NB4 (cell line): ENCODE measurements at regions not wholly inside any gene's neighbourhood (a gene's known extent, or its start where the extent isn't known, plus 50 kb on each side); places are given as distances from the start of the nearest gene placed in this dataset.

ENCODE experiments used
- DNase-seq: peaks from one replicate; pipeline ENCODE4 v3.0.0; 2010; ENCODE audit warnings: low read depth
- H3K4me3 ChIP-seq: one replicate; pipeline ENCODE4 v1.5.1; 2011; ENCODE audit warnings: mild to moderate bottlenecking, low read depth, low read length, moderate library complexity
- CTCF ChIP-seq: IDR thresholded peaks from one replicate; pipeline ENCODE4 v1.5.1; 2012; ENCODE audit warnings: low read depth, low read length
- MYC ChIP-seq: IDR thresholded peaks from 2 replicates; pipeline ENCODE4 v1.6.1; 2011; ENCODE audit warnings: low read depth, low read length
- POLR2A ChIP-seq: IDR thresholded peaks from 2 replicates; pipeline ENCODE4 v1.6.1; 2011; ENCODE audit warnings: mild to moderate bottlenecking; ENCODE audit not compliant: insufficient read length; ENCODE audit errors: extremely low read depth
- TF ChIP-seq, protein P1 (sequence below): IDR thresholded peaks from 2 replicates; pipeline ENCODE4 v1.6.1; 2011; ENCODE audit warnings: low read depth, low read length

- TF ChIP-seq CTCF (no peak), POLR2A (no peak), MYC (no peak)
- TF ChIP-seq, protein P1, sequence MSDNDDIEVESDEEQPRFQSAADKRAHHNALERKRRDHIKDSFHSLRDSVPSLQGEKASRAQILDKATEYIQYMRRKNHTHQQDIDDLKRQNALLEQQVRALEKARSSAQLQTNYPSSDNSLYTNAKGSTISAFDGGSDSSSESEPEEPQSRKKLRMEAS = no peak
- H3K4me3 ChIP-seq = no peak overlapping the region
- no peak for DNase-seq
Measured at GRCh38 chr10:2543974-2544373, 523.4 kb upstream of the PFKP start.

DNA sequence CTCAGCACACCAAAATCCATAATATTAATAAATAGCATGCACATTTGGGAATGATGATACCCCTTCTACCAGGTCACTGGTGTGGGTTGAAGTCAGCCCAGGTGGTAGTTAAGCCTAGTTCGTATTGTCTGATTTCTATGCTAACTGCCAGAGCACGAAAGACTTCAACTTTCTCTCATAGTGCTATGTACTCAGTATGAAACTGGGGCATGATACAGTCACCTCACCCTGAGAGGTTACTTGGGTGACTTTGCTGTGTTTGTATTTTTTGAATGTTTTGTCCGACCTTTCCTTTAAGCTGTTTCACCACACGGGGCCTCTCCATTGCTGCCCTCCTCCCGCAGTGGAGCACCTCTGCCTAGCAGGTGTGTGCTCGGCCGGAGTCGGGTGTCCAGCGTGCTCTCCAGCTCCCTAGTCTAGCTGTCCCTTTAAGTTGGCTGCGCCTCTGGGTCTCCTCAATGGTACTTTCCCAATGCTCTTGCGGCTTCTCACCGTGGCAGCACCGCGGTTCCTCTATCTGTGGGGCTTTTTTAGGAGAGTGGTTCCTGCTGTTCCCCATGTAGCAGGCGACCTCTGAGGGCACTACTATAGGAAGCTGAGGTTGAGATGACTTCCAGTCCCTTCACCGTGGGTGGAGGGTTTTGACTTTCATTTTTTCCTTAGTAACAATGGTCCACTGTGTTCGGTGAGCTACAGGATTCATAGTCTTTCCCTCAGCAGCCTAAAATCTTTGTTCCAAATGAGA, 524.0 kb upstream of the PFKP start:
- no peak for DNase-seq
- TF ChIP-seq, protein P1 = no peak
- TF ChIP-seq CTCF = no peak
- TF ChIP-seq POLR2A = no peak
- no peak for TF ChIP-seq MYC
- no peak overlapping the region for H3K4me3 ChIP-seq

- H3K4me3 ChIP-seq = no peak overlapping the region
- no peak for TF ChIP-seq POLR2A
- no peak for TF ChIP-seq MYC
- no peak for TF ChIP-seq CTCF
- TF ChIP-seq, protein P1 = no peak
- no peak for DNase-seq
Measured at GRCh38 chr10:2541176-2541575, 526.2 kb upstream of the PFKP start.

GRCh38 chr10:2529945-2530344, 537.4 kb upstream of the PFKP start:
- no peak for TF ChIP-seq CTCF
- no peak for TF ChIP-seq MYC
- TF ChIP-seq, protein P1 = no peak
- no peak for TF ChIP-seq POLR2A
- no peak for DNase-seq
- no peak overlapping the region for H3K4me3 ChIP-seq

- no peak for DNase-seq
- H3K4me3 ChIP-seq = no peak overlapping the region
- TF ChIP-seq, protein P1 = no peak
- no peak for TF ChIP-seq POLR2A
Measured at GRCh38 chr10:2525781-2526180, 541.6 kb upstream of the PFKP start.

- no peak for TF ChIP-seq CTCF
- TF ChIP-seq, protein P1 = no peak
- no peak for TF ChIP-seq MYC
- TF ChIP-seq POLR2A = no peak
- H3K4me3 ChIP-seq = no peak overlapping the region
- DNase-seq = no peak
Measured at GRCh38 chr10:2519139-2519538, 548.2 kb upstream of the PFKP start.
